GM06990 (cell line): ENCODE measurements at regions not wholly inside any gene's neighbourhood (a gene's known extent, or its start where the extent isn't known, plus 50 kb on each side); places are given as distances from the start of the nearest gene placed in this dataset.

ENCODE experiments used
- DNase-seq: peaks from one replicate; pipeline ENCODE4 v3.0.0-alpha.2; 2011; ENCODE audit not compliant: insufficient read length; ENCODE audit errors: extremely low read depth
- H3K27me3 ChIP-seq: replicated peaks from 2 replicates; pipeline ENCODE4 v1.6.0; 2011; ENCODE audit warnings: low read length; ENCODE audit not compliant: control insufficient read depth, insufficient read depth
- H3K36me3 ChIP-seq: 2 replicates; pipeline ENCODE4 v1.5.1; 2011; ENCODE audit warnings: low read length; ENCODE audit not compliant: control insufficient read depth, insufficient read depth
- H3K4me3 ChIP-seq: replicated peaks from 2 replicates; pipeline ENCODE4 v1.5.1; 2011; ENCODE audit warnings: low read depth, mild to moderate bottlenecking, control low read depth, low read length
- CTCF ChIP-seq: IDR thresholded peaks from 2 replicates; pipeline ENCODE4 v1.5.1; 2011; ENCODE audit warnings: low read length, control low read depth, mild to moderate bottlenecking, inconsistent platforms; ENCODE audit not compliant: insufficient read depth, poor library complexity, severe bottlenecking

GRCh38 chr11:98130117-98130625 lies 890.6 kb upstream of the CNTN5 start:
- Histone ChIP-seq H3K27me3 (no peaks in the 10 kb centered on the region), H3K4me3 (no peak overlapping the region), H3K36me3 (no peaks in the 10 kb centered on the region)
- no peak for DNase-seq
- no peak for TF ChIP-seq CTCF

- no peak for DNase-seq
- H3K4me3 ChIP-seq = no peak overlapping the region
- H3K36me3 ChIP-seq = no peaks in the 10 kb centered on the region
- no peak for TF ChIP-seq CTCF
- H3K27me3 ChIP-seq = no peaks in the 10 kb centered on the region
Measured at GRCh38 chr11:98136357-98136756, 884.4 kb upstream of the CNTN5 start.

DNA sequence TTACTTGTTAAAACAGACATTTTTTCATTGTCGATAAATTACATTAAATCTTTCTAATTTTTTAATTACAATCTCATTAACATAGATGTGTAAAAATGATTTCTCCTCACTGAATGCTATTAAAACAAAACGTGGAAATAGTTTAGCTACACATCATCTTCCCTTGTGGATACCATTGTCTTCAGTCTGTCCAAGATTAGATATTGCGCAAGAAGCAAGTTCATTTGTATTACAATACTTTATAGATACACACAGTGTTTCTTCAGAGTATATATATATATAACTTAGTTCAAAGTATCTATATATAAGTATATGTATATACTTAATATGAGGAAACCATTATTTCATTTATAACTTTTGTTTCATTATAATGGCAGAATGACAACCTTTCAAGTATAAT lies 883.3 kb upstream of the CNTN5 start:
- no peak for DNase-seq
- TF ChIP-seq CTCF = no peak
- no peaks in the 10 kb centered on the region for H3K36me3 ChIP-seq
- H3K4me3 ChIP-seq = no peak overlapping the region
- no peaks in the 10 kb centered on the region for H3K27me3 ChIP-seq

- H3K36me3 ChIP-seq = no peaks in the 10 kb centered on the region
- no peaks in the 10 kb centered on the region for H3K27me3 ChIP-seq
- DNase-seq = no peak
- no peak overlapping the region for H3K4me3 ChIP-seq
- no peak for TF ChIP-seq CTCF
Measured at GRCh38 chr11:98143661-98144060, 877.1 kb upstream of the CNTN5 start.

GRCh38 chr11:98153752-98154151 lies 867.0 kb upstream of the CNTN5 start:
- no peak overlapping the region for H3K4me3 ChIP-seq
- TF ChIP-seq CTCF = no peak
- DNase-seq = no peak
- no peaks in the 10 kb centered on the region for H3K36me3 ChIP-seq
- H3K27me3 ChIP-seq = no peaks in the 10 kb centered on the region

GRCh38 chr11:98155696-98156095 lies 865.1 kb upstream of the CNTN5 start:
- DNase-seq = no peak
- TF ChIP-seq CTCF = no peak
- no peaks in the 10 kb centered on the region for H3K27me3 ChIP-seq
- H3K36me3 ChIP-seq = no peaks in the 10 kb centered on the region
- no peak overlapping the region for H3K4me3 ChIP-seq
